DMS 273 treated with DMSO at 0.1 percent for 48 hours (cell line): ENCODE measurements at regions not wholly inside any gene's neighbourhood (a gene's known extent, or its start where the extent isn't known, plus 50 kb on each side); places are given as distances from the start of the nearest gene placed in this dataset.
"Not testable (repeated sequence)": the region's sequence is repeated elsewhere in the genome, so short reads cannot be mapped to it uniquely, and the experiment has no call there.

ENCODE experiments used
- DNase-seq: peaks from one replicate; lab custom pipeline; 2025; lab: John Stamatoyannopoulos, UW

GRCh38 chr4:170698334-170698733 is 608.6 kb upstream of the AADAT start:
- no peak for DNase-seq

DNA sequence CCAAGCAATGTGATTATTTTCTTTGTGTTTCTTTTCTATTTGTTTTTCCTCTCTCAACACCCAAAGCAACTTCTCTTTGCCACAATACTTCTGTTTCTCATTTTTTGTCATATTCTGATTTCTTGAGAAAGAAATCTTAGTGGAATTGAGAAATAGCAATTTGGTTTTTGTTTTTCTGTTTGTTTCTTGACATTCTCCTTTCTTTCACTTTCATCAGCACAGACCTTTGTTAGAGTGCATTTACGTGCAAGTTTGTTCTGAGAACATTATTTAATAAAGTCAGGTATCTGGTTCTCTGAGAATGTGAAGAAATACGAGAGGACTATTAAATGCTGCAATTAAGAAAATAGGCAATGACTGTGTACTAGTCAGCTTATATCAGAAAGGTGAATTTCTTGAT is 608.1 kb upstream of the AADAT start:
- no peak for DNase-seq

DNA sequence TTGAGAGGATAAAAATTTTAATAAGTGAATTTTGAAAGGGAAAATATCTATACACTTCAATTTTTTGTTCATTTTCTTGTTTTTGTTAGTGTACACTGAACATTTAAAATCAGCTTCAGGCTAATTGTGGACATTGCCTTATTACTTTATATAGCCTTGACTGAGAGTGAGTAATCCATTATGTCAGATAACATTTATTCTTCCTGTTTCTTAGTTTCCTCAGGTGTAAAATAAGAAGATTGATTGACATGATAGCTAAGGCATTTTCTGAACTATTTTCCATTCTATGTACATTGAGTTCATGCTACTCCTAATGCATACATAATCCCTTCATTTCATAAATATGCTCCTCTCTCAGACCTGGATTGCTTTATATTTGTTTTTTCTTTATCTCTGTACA is 607.3 kb upstream of the AADAT start:
- no peak for DNase-seq

- DNase-seq: no peak
Measured at GRCh38 chr4:170691168-170691567, 601.4 kb upstream of the AADAT start.

GRCh38 chr4:170687751-170688150 is 598.0 kb upstream of the AADAT start:
- no peak for DNase-seq

DNA sequence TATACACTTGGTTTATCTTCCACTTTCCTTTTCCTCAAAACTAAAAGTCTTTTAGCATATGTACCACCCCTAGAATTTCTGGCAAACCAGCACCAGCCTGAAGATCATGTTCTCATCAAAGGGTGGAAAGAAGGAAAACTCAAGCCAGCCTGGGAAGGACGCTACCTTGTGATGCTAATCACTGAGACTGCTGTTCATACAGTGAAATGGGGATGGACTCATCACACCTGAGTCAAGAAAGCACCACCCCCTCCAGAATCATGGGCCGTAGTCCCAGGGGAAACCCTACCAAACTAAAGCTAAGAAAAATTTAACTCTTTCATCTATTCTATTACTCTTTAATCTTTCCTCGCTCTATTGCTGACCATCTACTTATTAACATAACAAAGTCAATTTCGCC is 595.9 kb upstream of the AADAT start:
- not testable (repeated sequence) for DNase-seq

DNA sequence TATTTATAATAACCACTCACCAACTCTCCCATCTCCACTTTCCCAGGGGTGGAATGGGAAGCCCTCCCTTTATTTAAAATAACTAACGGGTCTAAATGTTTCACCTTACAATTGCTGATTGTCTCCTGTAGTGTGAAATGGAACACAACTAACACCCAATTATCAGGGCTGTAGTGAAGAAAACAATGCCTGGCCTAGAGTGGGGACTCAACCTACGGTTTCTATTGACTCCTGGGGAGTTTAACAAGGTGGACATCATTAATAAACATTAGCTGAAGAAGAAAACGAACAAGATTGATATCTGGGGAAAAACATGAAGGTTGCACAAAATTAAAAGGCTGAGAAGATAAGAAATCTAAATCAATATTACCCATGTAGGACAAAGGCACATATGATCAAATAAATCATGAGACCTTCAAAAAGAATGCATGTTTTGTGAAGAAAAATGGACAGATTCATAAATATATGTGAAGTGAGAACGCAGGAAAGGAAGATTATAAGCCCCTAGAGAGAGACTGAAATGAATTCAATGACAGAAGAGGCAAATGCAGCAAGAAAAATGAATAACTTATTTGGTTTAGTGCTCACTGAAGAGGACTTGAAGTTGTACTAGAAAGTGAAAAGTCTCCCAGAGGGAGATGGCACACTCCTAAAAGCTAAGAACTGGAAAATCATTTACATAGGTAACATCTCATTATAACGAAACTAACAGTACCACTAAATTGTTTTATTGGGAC is 593.0 kb upstream of the AADAT start:
- no peak for DNase-seq

DNA sequence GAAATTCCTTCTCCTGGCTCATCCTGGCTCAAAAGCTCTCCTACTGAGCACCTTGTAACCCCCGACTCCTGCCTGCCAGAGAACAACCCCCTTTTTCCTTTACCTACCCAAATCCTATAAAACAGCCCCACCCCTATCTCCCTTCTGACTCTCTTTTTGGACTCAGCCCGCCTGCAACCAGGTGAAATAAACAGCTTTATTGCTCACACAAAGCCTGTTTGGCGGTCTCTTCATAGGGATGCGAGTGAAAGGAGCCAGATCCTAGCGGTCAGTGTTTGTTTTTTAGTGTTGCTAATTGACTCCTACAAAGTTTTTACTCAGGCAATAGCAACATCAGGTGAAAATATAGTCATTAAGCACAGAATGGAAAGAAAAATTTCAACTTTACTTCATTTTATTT is 592.3 kb upstream of the AADAT start:
- not testable (repeated sequence) for DNase-seq

DNA sequence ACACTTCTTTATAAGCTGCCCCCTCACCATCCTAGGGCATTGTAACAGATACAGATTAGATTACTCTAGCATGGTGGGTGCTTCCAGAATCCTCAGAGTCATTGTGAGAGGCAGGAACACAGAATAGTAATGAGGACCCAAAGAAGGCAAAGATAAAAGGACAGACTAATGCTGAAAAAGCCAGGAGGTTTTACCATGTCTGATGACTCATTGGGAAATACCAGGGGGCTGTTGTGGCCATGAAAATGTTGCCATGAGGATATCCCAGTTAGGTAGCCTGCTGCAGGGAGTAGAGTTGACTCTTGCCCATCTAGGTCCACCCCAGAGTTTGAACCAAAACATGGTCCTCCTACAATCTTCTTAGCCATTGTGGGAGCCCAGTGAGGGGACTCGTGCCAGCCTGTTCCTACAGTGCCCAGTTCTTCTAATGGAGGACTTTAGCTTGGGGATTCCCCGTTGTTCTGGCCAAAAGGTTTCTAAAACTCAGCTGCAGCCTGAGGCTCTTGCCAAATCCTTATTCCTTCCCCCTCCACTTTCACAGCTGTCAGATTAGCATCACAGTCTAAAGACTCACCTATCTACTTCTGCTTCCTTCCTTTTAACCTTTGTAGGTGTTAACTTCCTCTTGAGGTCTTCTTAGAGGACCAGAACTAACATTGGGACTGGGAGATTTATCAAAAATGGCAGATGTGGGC is 586.0 kb upstream of the AADAT start:
- no peak for DNase-seq

DNA sequence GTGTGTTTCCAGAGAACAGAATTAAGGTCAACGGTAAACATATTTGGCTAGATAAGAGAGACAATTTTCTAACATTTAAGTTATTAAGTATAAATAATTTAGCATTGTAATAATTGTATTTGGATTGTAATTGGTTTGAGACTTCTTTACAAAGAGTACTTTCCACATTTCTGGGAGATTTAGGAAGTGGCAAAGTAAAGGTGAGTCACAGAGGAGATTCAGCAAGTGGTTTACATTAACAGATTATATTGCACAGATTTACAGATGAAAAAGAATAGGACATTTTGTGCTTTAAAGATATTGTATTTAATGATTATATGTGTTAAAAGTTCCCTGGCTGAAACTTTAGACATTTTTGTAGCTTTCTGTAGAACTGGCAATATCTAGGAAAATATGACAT is 584.4 kb upstream of the AADAT start:
- no peak for DNase-seq

DNA sequence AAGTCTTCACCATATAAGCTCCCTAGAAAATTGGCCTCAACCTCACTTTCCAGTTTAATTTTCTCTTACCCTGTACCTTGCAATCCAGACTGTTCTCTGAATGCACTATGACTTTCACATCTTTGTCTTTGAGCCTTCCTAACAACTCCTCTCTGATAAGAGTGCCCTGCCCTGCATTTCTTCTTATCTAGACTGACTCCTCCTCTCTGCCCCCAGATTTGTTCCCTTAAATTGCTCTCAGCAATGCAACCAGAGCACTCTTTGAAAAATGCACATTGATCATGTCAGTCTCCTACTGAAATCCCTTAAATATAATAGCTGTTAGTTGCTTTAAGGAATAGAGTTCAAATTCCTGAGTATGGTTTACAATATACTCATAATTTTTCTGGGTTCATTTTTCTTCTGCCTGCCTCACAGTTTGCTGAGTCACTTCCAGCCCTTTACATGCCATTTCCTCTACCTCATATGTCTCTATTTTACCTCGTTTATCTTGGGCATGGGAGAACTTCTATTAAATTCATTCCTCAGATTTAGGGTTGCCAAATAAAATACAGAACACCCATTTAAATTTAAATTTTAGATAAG is 582.7 kb upstream of the AADAT start:
- no peak for DNase-seq

GRCh38 chr4:170671171-170671570 is 581.4 kb upstream of the AADAT start:
- DNase-seq: no peak

GRCh38 chr4:170667814-170668213 is 578.1 kb upstream of the AADAT start:
- no peak for DNase-seq

- no peak for DNase-seq
Measured at GRCh38 chr4:170666909-170667308, 577.2 kb upstream of the AADAT start.

- DNase-seq: no peak
Measured at GRCh38 chr4:170662250-170662649, 572.5 kb upstream of the AADAT start.

DNA sequence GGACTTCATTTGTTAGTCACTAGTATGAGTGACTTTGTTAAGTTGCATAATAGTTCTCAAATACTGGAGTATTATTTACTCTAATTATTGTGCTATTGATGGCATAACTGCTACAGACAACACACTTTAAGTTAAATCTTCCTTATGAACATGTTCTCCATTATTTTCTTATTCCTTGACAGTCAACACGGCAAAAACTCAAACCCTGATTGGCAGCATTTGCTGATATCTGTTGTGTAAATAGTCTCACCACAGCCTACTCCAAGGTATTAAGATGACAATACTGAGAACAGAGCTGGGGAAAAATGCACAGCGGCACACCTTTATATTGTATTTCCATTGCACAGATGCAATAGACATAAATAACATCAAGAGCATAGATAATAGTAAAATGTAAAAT is 568.0 kb upstream of the AADAT start:
- DNase-seq: no peak

- no peak for DNase-seq
Measured at GRCh38 chr4:170656506-170656905, 566.8 kb upstream of the AADAT start.

DNA sequence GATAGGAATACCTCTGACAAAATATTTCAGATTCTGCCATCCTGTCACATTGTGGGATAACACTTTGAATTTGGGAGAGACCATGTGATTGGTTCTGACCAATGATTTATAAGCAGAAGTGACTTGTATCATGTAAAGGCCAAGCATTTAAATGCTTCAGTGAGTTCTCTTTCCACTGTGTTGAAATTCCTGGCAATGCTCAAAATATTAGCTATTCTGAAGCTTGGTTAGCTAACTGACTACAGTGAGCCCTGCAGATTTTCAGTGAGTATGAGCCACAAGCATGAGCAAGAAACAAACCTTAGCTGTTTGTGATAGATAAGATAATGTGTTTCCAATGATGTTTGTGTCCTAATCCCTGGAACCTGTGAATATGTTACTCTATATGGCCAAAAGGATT is 562.8 kb upstream of the AADAT start:
- no peak for DNase-seq

DNA sequence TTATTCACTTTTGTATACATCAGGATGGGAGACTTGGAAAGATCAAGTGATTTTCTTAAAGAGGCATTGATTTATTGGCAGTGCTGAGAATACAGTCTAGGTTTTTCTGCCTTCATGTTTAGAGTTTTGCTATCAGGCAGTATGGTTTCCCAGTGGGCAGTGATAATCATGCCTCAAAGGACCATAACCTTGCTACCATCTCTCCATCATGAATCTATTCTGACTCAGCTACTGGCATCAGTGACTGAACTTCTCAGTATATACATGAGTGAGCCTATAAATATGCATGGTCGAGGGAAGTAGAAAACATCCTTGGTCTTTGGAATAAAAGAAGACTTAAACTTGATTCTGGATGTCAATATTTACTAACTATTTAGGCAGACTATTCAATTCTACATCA is 562.0 kb upstream of the AADAT start:
- no peak for DNase-seq

- DNase-seq: no peak
Measured at GRCh38 chr4:170627418-170627817, 537.7 kb upstream of the AADAT start.

- no peak for DNase-seq
Measured at GRCh38 chr4:170623899-170624298, 534.1 kb upstream of the AADAT start.

DNA sequence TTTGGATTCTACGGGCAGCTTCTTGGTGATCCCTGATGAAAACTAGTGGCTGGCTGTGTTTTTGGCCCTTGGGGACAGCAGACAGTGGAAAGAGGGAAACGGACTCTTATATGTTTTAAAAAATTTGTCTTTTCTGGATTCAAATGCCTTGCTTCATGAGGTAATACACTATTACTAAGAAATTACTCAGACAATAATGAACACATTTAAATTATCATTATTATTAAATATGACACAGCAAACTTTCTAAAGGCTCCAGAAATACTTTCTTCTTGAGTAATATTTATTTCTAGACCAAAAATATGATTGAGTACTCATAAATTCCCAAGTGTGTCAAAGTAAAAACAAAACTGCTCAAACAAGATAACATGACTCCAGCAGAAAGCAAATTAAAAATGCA is 520.7 kb upstream of the AADAT start:
- no peak for DNase-seq

GRCh38 chr4:170599894-170600293 is 510.1 kb upstream of the AADAT start:
- no peak for DNase-seq

DNA sequence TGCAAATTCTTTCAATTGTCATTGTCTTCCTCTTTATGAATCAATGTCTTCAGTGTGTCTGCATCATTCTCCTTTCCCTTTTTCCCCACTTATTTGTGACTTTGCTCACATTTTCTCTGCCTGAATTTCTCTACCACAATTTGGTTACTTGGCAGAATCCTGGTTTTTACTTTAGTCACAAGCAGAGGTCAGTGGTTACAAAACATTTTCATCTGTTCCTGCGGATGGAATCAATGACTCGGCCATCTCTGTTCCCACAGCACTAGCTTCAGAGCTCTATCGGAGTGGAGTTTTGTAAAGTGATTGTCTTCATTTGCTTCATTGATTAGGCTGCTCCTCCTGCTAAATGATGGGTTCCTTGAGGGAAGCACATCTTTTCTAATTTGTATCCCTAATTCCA is 501.3 kb upstream of the AADAT start:
- DNase-seq: no peak
